Epithelial cell of esophagus (primary cell): ENCODE measurements at regions not wholly inside any gene's neighbourhood (a gene's known extent, or its start where the extent isn't known, plus 50 kb on each side); places are given as distances from the start of the nearest gene placed in this dataset.

Experiments
- DNase-seq: peaks from one replicate; pipeline ENCODE4 v3.0.0; 2010; ENCODE audit warnings: low read depth
- H3K4me3 ChIP-seq: 2 replicates; pipeline ENCODE4 v1.5.1; 2011; ENCODE audit warnings: mild to moderate bottlenecking, low read length, control low read depth
- TF ChIP-seq, protein P1 (sequence below): IDR thresholded peaks from 2 replicates; pipeline ENCODE4 v1.5.1; 2011; ENCODE audit warnings: low read depth, mild to moderate bottlenecking, low read length, control low read depth, inconsistent platforms; ENCODE audit not compliant: insufficient read depth; ENCODE audit errors: missing control alignments

DNA sequence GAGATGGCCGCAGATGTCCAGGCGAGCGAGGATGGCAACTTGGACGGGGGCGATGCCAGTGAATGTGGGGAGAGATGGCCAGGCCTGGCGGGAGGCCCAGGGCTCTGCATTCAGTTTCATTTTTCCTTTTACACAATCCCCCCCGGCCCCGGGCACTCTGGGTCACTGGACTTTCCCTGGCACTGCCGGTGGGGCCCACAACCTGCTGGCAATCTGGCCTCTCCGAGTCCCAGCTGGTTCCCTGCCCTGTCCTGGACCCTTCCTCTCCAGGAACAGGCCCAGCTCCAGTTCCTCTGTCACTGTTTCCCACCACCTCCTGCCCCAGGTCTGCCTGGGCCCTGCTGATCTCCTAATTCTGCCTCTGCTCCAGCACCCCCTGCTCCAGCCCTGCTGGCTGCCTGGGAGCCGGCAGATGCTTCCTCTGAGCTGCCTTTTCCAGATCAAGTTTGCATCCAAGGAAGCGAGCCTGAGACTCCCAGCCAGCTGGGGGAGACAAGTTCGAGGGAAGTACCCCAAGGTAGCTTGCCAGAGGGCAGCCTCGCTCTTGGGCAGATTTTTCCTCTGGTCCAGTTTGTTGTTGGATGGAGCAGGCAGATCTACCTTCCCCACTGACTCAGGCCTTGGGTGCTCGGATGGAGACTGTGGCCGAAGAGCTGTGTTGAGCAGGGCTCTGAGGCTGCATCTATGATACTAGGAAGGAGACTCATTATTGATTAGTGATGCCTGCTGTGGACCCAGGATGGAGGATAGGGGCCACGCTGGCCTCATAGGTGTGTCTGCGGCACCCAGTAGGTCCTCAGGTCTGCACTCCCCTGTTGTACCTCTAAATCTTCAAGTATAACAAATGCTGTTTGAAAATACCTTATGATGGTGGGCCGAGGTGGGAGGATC lies 83.2 kb downstream of the CEBPB start:
- TF ChIP-seq, protein P1, sequence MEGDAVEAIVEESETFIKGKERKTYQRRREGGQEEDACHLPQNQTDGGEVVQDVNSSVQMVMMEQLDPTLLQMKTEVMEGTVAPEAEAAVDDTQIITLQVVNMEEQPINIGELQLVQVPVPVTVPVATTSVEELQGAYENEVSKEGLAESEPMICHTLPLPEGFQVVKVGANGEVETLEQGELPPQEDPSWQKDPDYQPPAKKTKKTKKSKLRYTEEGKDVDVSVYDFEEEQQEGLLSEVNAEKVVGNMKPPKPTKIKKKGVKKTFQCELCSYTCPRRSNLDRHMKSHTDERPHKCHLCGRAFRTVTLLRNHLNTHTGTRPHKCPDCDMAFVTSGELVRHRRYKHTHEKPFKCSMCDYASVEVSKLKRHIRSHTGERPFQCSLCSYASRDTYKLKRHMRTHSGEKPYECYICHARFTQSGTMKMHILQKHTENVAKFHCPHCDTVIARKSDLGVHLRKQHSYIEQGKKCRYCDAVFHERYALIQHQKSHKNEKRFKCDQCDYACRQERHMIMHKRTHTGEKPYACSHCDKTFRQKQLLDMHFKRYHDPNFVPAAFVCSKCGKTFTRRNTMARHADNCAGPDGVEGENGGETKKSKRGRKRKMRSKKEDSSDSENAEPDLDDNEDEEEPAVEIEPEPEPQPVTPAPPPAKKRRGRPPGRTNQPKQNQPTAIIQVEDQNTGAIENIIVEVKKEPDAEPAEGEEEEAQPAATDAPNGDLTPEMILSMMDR, result no peak
- no peak overlapping the region for H3K4me3 ChIP-seq
- DNase-seq, result no peak

DNA sequence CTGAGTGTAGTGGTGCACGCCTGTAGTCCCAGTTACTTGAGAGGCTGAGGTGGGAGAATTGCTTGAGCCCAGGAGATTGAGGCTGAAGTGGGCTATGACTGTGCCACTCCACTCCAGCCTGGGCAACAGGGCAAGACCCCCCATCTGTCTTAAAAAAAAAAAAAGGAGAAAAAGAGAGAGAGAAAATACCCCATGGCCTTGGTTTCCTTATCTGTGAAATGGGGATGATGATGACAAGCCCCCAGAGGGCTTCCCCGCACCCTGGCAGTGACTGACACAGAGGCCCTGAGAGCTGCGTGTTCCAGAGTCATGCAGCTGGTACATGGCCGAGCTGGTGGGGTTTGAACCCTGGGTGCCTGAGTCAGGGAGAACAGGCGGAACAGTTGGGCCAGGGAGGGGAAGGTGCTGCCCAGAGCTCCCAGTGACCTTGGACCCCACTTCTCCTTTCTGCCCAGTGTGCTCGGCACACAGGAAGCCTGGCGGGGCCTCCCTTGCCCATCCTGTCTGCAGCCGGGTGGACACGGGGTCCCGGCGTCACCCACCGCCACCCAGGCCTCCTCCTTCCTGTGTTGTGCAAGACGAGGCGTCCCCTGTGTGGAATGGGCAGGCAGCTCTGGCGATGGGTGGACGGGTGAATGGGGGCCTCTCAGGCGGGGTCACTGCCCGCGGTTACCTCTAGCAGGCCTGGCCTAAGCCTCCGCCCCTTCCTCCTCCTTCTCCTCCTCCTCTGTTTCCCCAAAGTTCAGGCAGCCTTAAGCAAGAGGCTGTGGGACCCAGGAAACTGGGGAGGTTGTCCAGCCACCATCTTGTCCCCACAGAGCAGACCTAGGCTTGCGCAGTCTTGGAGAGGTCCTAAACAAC lies 84.2 kb downstream of the CEBPB start:
- TF ChIP-seq, protein P1, result no peak
- no peak overlapping the region for H3K4me3 ChIP-seq
- DNase-seq, result no peak

DNA sequence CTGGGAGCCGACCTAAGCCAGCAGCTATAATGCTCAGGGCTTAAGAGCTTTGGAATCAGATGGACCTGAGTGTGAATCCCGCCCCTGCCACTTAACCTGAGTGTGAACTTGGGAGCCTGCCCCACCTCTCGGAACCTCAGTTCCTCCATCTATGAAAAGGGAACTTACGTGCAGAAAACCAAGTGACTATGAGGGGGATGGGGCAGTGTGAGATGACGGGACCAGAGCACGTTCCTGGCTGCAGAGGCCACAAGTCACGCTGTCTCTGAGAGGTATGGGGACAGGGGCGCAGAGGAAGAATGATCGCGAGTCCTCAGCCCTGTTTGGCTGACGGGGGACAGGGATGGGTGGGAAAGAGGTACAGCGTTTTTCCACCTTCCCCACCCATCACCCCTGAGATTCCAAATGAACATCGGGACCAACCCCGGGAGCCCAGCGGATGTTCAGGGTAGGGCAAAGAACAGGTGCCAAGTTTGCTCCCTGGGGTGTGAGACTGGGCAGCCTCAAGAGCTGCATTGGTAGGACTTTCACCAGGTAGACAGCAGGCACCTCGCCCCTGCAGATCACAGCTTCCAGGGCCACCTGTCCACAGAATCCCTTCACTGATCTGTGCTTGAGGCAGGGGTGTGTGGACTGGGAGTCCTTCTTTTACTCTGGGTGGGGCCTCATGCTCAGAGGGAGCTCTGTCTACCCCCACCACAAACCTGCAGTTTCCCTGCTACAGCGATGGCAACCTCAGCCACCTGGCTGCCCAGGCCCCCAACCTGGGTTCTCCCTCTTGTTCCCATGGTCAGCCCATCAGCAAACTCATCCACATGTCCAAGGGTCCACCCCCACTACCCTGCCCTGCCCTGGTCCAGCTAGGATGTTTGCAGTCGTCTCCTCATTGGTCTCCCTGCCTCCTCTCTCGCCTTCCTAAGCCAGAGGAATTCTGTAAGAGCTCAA lies 85.8 kb downstream of the CEBPB start:
- TF ChIP-seq, protein P1, result no peak
- H3K4me3 ChIP-seq, result no peak overlapping the region
- DNase-seq, result no peak

DNA sequence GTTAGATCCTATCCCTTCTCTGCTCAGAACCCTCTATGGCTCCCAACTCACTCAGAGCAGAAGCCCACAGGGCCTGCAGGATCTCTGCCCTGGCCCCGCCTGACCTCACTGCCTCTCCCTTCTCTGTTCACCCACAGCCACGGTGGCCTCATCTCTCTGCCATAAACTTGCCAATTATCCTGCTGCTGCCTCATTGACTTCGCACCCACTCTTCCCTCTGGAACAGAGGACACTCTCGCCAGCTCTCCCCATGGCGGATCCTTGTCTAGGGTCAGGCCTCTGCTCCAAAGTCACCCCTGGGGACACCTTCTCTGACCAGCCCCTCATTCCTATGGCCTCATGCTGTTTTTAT lies 86.4 kb downstream of the CEBPB start:
- no peak for DNase-seq
- H3K4me3 ChIP-seq, result no peak overlapping the region
- TF ChIP-seq, protein P1, result no peak

DNA sequence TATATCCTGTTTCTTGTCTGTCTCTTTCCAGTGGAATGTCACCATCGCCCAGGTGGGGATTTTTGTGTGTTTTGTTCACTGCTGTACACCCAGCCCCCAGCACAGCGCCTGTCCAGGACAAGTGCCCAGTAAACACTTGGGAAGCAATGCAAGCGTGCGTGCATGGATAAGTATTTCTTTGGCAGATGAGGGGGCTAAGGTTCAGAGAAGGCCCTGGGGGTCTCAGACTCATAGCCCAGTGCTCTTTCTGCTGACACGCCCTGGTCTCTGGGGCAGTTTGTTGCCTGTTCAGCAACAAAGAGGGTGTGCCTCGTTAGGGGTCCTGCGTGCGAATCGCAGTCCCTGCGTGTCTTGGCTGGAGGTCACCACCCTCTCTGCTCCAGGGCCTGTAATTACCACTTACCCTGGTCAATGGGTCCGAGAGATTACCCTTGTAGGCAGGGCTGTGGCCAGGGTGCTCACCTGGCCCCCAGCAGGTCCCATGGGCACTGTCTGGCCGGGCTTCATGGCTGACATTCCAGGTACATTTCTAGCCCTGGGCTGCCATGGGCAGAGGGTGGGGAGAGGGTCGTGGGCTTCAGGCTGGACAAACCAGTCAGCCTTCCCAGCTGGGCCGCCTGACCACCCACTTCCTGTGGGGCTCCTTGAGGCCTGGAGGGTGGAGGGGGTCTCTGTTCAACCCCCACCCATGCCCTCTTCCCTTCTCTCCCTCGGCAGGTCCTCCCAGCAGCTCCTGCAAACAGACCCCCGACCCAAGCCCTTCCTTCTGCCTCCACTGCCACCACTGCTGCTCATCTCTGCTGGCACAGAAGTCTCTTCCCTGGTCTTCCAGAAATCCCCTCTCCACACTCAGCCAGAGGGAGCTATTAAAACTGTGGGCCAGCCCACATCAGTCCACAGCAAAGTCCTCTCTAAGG lies 87.1 kb downstream of the CEBPB start:
- TF ChIP-seq, protein P1, result no peak
- DNase-seq, result no peak
- no peak overlapping the region for H3K4me3 ChIP-seq

DNA sequence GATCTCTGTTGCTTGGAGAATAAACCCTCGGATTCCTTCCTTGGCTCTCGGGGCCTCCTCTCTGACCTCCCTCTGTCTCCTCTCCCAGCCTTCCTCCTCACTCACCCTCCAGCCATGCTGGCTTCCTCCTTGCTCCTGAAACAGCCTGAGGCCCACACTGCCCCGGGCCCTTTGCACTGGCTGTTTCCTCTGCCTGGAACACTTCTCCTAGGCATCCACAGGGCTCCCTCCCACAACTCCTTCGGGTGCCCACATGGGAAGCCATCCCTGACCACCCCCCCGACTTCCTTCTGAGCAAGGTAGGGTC lies 87.7 kb downstream of the CEBPB start:
- TF ChIP-seq, protein P1, result no peak
- H3K4me3 ChIP-seq, result no peak overlapping the region

More for the DNA sequence above, 87.7 kb downstream of the CEBPB start:
- DNase-seq, result no peak
